Stimulated activated CD4-positive, alpha-beta T cell treated with anti-CD3 and anti-CD28 coated beads, Interleukin-1b, Interleukin-23, amount 100 ng/mL, for 1 hour (primary cell): ENCODE measurements at regions not wholly inside any gene's neighbourhood (a gene's known extent, or its start where the extent isn't known, plus 50 kb on each side); places are given as distances from the start of the nearest gene placed in this dataset.
"Not testable (repeated sequence)": the region's sequence is repeated elsewhere in the genome, so short reads cannot be mapped to it uniquely, and the experiment has no call there.

Experiments used
- DNase-seq, 2 donors: peaks; one replicate each; pipeline ENCODE4 v3.0.0-alpha.2; 2020; ENCODE audit warnings: low read depth in 2 of 2

- DNase-seq: not testable (repeated sequence)
Measured at GRCh38 chr5:102154791-102155605, 141.1 kb downstream of the SLCO4C1 start.

DNA sequence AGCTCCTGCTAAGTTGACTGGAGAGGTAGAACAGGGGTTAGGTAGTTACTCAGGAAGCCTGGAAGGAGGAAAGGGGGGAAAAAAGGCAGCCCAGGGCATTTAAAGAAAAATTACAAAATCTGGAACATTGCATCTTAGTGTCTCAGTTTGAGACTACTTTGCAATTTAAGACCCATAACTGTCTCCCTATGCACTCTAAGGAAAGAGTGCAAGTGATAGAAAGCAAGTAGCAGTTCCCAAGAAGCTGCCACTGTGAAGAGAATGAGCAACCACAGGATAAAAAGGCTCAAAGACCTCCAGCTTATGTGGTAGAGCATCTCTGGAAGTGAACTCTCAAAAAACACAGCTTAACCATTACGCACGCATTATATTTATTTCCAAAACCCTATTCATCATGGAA is 141.8 kb downstream of the SLCO4C1 start:
- no peak for DNase-seq

DNA sequence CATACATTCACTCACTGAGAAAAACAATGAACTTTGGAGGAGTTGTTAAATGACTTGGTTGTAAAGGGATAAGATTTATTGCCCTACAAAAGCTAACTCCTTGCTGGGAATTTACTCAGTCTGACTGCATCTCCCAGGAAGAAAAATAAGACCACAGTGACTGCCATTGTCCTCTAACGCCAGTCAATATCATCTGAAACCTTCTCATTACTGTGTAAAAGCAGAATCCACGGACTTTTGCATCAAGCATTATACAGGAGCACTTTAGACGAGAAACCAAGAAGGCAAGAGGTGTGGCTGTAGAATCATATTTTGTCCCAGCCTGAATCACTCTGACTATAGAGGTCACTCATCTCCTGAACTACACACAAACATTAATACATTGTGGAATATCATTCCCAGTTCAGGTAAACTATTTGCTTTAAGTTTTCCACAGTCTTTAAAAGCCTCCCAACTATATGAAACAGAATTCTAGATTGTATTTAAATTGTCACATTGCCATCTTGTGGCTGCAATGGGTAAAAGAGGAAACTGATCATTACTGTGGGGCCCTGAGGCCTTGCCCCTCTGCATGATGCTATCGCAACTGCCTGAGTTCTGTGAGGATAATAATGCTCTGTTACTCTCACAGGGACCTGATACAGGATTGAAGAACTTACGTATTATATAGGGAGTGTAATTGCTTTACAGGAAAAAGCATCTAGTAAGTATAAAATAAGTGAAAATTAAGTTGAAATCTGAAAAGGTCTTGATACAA is 142.9 kb downstream of the SLCO4C1 start:
- no peak for DNase-seq

GRCh38 chr5:102139029-102139428 is 157.1 kb downstream of the SLCO4C1 start:
- no peak for DNase-seq

DNA sequence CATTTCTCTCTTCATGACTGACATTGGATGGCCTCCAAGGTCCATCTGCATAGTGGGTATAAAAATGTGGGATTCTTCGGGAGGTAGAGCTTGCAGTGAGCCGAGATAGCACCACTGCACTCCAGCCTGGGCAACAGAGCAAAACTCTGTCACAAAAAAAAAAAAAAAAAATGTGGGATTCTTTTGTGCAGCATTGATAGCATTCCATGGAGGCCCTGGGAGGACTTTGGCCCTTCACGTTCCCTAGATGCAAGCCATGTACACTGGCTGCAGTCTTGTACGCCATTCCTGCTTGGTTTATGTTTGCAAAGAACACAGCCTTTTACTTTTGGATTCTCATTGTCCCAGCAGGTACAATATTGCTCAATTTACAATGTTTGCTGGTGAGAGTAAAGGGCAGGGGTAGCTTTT is 157.8 kb downstream of the SLCO4C1 start:
- DNase-seq: no peak

- DNase-seq: no peak
Measured at GRCh38 chr5:102130890-102131289, 165.2 kb downstream of the SLCO4C1 start.

DNA sequence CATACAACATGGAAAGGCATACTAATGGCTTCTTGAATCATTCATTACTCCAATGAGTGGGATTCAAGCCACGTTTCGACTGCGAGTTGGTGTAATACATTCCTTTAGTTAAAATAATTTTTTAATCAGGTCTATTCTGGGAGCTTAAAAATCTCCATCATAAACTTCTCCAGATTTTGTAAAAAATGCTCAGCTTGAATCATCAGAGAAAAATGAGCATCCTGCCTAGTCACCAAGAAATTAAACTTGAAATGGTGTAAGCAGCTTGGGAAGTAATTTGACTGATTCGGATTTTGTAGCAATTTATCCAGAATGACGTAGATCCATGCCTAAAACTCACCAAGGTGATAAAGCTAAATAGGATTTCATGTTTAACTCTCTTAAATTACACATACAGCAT is 165.7 kb downstream of the SLCO4C1 start:
- no peak for DNase-seq

DNA sequence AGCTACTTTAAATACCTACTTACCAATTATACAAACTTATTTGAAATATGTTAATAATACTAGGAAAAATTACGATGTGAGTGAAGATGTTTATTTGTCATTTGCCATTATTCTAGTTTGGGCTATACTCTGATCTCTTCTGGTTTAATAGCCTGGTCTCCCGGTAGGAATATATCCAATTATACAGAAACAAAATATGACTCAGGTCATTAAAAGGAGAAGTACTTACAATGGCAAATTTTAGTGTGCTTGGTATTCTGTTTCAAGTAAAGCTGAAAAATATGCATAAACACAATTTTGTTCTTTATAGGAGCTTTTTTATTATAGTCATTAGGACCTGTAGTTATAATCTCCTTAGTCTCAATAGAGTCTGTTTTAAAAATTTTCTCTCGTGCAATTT is 176.8 kb downstream of the SLCO4C1 start:
- DNase-seq: no peak

- no peak for DNase-seq
Measured at GRCh38 chr5:102115736-102116135, 180.3 kb downstream of the SLCO4C1 start.

- DNase-seq: no peak
Measured at GRCh38 chr5:102114525-102115069, 181.5 kb downstream of the SLCO4C1 start.

DNA sequence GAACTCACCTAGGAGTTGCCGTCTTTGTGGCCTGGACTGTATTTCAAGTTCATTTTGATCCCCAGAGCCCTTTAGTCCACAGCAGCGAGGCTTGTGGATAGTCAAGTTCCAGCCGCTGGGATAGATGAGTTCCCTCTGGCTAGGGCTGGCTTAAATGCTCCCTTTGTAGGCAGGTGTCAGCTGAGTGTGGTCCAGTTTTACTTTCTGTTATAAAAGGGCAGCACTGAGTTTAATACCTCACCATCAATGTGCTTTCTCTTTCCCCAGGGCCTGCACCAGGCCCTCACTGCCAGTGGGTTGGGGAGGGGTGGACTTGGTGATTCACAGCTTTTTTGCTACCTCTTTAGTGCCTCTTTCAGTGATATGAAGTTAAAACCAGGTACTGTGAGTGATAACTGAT is 188.2 kb downstream of the SLCO4C1 start:
- no peak for DNase-seq

DNA sequence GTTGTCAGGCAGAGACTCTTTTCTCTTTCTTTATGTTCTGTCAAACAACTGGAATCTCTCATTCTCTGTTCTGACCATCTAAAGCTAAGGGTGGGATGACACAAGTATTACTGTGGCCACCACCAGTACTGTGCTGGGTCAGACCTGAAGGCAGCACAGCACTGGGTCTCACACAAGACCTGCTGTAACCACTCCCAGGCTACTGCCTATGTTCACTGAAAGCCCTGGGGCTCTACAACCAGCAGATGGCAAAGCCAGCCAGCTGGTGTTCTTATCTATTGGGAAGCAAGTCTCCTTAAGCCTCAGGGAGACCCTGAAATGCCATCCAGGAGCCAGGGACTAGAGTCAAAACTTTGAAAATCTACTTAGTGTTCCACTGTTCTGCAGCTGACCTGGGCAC is 189.5 kb downstream of the SLCO4C1 start:
- DNase-seq: no peak

GRCh38 chr5:102099766-102100331 is 196.2 kb downstream of the SLCO4C1 start:
- DNase-seq: no peak

DNA sequence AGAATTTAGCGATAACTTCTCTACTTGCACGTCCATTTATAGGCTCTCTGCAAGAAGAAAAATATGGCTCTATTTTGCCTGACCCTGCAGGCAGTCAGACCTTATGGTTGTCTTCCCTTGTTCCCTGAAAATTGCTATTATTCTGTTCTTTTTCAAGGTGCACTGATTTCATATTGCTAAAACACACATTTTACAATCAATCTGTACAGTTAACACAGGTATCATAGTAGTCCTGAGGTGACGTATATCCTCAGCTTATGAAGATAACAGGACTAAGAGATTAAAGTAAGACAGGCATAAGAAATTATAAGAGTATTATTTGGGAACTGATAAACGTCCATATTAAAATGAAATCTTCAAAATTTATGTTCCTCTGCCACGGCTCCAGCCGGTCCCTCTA is 197.0 kb downstream of the SLCO4C1 start:
- DNase-seq: not testable (repeated sequence)

DNA sequence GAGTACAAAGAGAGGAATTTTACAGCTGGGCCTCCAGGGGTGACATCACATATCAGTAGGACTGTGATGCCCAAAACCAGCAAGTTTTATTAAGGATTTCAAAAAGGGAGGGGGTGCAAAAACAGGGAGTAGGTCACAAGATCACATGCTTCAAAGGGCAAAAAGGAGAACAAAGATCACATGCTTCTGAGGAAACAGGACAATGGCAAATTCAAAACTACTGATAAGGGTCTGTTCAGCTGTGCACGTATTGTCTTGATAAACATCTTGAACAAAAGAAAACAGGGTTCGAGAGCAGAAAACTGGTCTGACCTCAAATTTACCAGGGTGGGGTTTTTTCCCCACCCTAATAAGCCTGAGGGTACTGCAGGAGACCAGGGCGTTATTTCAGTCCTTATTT is 197.5 kb downstream of the SLCO4C1 start:
- DNase-seq: not testable (repeated sequence)

- no peak for DNase-seq
Measured at GRCh38 chr5:102090770-102091169, 205.3 kb downstream of the SLCO4C1 start.

GRCh38 chr5:102089883-102090282 is 206.2 kb downstream of the SLCO4C1 start:
- no peak for DNase-seq

DNA sequence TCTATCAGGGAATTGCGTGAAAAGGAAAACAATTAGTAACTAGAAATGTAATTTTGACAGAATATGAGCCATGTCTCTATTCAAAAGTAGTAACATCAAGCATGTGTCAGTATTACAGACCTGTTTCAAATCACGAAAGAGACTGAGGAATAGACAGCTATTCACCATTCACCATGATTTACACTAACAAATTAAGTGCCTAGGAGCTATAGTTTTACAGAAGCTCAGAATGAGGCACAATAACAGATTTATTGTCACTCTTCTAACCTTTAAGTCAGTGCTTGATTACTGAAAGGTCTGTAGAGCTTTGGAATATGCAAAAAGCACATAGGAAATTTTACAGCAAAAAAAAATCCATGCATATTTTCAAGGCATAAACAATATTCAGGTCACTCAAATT is 208.2 kb downstream of the SLCO4C1 start:
- DNase-seq: no peak

GRCh38 chr5:102080288-102080687 is 215.8 kb downstream of the SLCO4C1 start:
- DNase-seq: no peak

DNA sequence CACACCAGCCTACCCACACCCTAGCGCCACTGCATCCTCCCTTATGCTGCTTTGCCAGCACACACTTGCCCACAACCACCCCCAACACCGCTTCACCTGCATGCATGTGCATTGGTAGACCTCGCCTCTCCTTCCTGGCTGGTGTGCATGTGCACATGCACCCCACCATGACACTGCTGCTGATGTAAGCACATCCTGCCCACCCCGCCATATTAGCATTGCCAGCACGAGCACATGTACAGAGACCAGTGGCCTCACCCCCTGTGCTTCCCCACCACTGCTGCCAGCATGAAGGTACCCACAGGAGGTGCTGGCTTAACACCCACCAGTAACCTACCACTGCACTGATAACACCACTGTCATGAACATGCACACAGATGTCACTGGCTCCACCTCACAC is 218.2 kb downstream of the SLCO4C1 start:
- DNase-seq: no peak

DNA sequence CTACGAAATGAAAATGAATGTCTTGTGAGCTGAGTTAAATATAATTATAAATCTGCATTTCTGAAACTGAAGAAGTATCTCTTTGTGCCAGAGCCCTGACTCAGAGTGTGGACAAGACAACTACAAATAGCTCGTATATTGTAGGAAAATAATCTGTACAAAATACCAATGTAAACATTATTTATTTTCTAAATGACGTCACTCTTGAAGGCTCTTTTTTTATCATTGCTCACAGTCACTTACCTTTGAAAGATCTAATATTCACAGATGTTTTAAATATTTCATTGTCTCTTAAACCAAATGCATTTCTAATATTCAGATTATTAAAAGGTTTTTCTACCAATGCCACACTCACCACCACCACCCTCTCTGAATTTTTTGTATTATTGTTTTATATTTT is 226.1 kb downstream of the SLCO4C1 start:
- no peak for DNase-seq

DNA sequence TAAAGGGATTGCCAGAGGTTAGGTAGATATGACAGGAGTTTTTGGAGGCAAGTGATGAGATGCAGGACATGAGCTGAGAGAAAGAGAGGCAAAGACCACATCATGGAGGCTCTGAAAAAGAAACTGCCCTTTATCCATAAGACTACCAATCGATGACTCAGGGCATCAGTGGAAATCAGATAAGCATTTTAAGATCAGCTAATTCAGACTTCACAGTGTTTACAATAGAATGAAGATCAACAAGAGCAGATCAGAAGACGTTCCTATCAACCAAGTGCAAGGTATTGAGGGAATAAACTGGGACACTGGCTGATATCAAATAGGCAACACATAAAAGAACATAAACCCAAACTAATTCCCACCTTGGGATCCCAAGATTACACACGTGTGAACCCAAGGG is 227.2 kb downstream of the SLCO4C1 start:
- no peak for DNase-seq

- no peak for DNase-seq
Measured at GRCh38 chr5:102049517-102049916, 246.6 kb downstream of the SLCO4C1 start.
